Common myeloid progenitor, CD34-positive (primary cell): ENCODE measurements at regions not wholly inside any gene's neighbourhood (a gene's known extent, or its start where the extent isn't known, plus 50 kb on each side); places are given as distances from the start of the nearest gene placed in this dataset.

Experiments used
- CTCF ChIA-PET: fragments of 350-600 bp; sonication (Branson Sonifier 250); formaldehyde crosslinking; loops from one replicate; lab custom pipeline; 2021; ENCODE audit warnings: antibody characterized with exemption; lab: Charles Lee
- POLR2A ChIA-PET: fragments of 350-600 bp; sonication (Branson Sonifier 250); formaldehyde crosslinking; loops from one replicate; lab custom pipeline; 2021; ENCODE audit warnings: antibody characterized with exemption; lab: Charles Lee
- DNase-seq, 3 donors: peaks; one replicate each; pipeline versions ENCODE4 v3.0.0 to v3.0.0-alpha.2; 2013
- H3K27ac ChIP-seq, 2 experiments: 1 replicate in 1 of 2; 2 replicates in 1 of 2; pipeline ENCODE4 v1.7.0; 2013; ENCODE audit warnings: inconsistent platforms in 2 of 2, low read length in 2 of 2, mild to moderate bottlenecking in 2 of 2, low read depth in 1 of 2, moderate library complexity in 1 of 2; ENCODE audit not compliant: severe bottlenecking in 2 of 2, insufficient read depth in 1 of 2, poor library complexity in 1 of 2
- H3K27me3 ChIP-seq, 5 experiments: replicated peaks in 2 of 5; 1 replicate in 3 of 5; 2 replicates in 2 of 5; pipeline versions ENCODE4 v1.6.1 to v1.7.0; 2013; ENCODE audit warnings: low read length in 4 of 5, mild to moderate bottlenecking in 2 of 5, moderate library complexity in 2 of 5, inconsistent platforms in 1 of 5; ENCODE audit not compliant: insufficient read depth in 5 of 5, control insufficient read depth in 4 of 5
- H3K36me3 ChIP-seq, 4 experiments: 1 replicate in 2 of 4; 2 replicates in 2 of 4; pipeline versions ENCODE4 v1.6.1 to v1.7.0; 2013; ENCODE audit warnings: low read length in 3 of 4, control low read depth in 1 of 4, mild to moderate bottlenecking in 1 of 4; ENCODE audit not compliant: control insufficient read depth in 4 of 4, insufficient read depth in 4 of 4
- H3K4me1 ChIP-seq, 4 experiments: 1 replicate in 3 of 4; 2 replicates in 1 of 4; pipeline versions ENCODE4 v1.6.1 to v1.7.1; 2013; ENCODE audit warnings: low read length in 3 of 4, mild to moderate bottlenecking in 3 of 4, control low read depth in 1 of 4, inconsistent platforms in 1 of 4, moderate library complexity in 1 of 4; ENCODE audit not compliant: control insufficient read depth in 4 of 4, insufficient read depth in 4 of 4; ENCODE audit errors: control extremely low read depth in 1 of 4
- H3K4me3 ChIP-seq, 7 experiments: 1 replicate in 4 of 7; 2 replicates in 3 of 7; pipeline versions ENCODE4 v1.5.1 to v1.7.0; 2013; ENCODE audit warnings: mild to moderate bottlenecking in 7 of 7, low read length in 6 of 7, moderate library complexity in 6 of 7, inconsistent platforms in 2 of 7, low read depth in 2 of 7, control low read depth in 1 of 7; ENCODE audit not compliant: insufficient read depth in 4 of 7, control insufficient read depth in 1 of 7; ENCODE audit errors: extremely low read depth in 1 of 7
- H3K9me3 ChIP-seq, 5 experiments: 1 replicate in 4 of 5; 2 replicates in 1 of 5; pipeline versions ENCODE4 v1.6.1 to v1.7.1; 2013; ENCODE audit warnings: low read length in 4 of 5, mild to moderate bottlenecking in 2 of 5, inconsistent platforms in 1 of 5, low read depth in 1 of 5, moderate library complexity in 1 of 5; ENCODE audit not compliant: control insufficient read depth in 4 of 5, insufficient read depth in 2 of 5; ENCODE audit errors: control extremely low read depth in 1 of 5
- WGBS: methylation state at CpG from one replicate; pipeline ENCODE4 v1.1.5; 2013; ENCODE audit not compliant: insufficient coverage; 5-methylcytosine and 5-hydroxymethylcytosine counted together

GRCh38 chr13:112256716-112257494, 119.2 kb upstream of the SPACA7 start:
- H3K27me3 ChIP-seq: peaks cover 0 to 6% (median 1%) of the 10 kb centered on the region in 5 experiments
- DNase-seq: no peak
- ChIA-PET CTCF (interaction anchor here (0.7 kb wide), 1 partner anchor 1014 kb away, joined by 3 read pairs; no protein-coding TSS in a partner anchor), POLR2A (no interaction called here)
- H3K4me1 ChIP-seq: no peaks in the 10 kb centered on the region
- H3K4me3 ChIP-seq: no peak overlapping the region
- no peaks in the 10 kb centered on the region for H3K36me3 ChIP-seq
- WGBS: 98% methylated on average over 9 of the region's 12 CpGs
- no peak overlapping the region for H3K27ac ChIP-seq
- peaks cover 0 to 12% (median 0%) of the 10 kb centered on the region in 5 experiments for H3K9me3 ChIP-seq

- POLR2A ChIA-PET: no interaction called here
- DNase-seq: no peak
- peaks cover 0 to 6% (median 4%) of the 10 kb centered on the region in 5 experiments for H3K27me3 ChIP-seq
- CTCF ChIA-PET: no interaction called here
- no peak overlapping the region for H3K27ac ChIP-seq
- H3K4me1 ChIP-seq: no peaks in the 10 kb centered on the region
- no peak overlapping the region for H3K4me3 ChIP-seq
- H3K36me3 ChIP-seq: no peaks in the 10 kb centered on the region
- H3K9me3 ChIP-seq: peaks cover 0 to 18% (median 0%) of the 10 kb centered on the region in 5 experiments
- 83% methylated on average over 6 of the region's 8 CpGs for WGBS
Measured at GRCh38 chr13:112259511-112259910, 116.6 kb upstream of the SPACA7 start.

GRCh38 chr13:112260108-112261055, 115.8 kb upstream of the SPACA7 start:
- 95% methylated on average over 20 of the region's 29 CpGs for WGBS
- Histone ChIP-seq H3K27ac (no peak overlapping the region), H3K36me3 (no peaks in the 10 kb centered on the region), H3K4me3 (no peak overlapping the region), H3K27me3 (peaks cover 0 to 6% (median under 1%) of the 10 kb centered on the region in 5 experiments), H3K9me3 (peaks cover 0 to 18% (median 0%) of the 10 kb centered on the region in 5 experiments), H3K4me1 (no peaks in the 10 kb centered on the region)
- no peak for DNase-seq
- ChIA-PET CTCF (no interaction called here), POLR2A (no interaction called here)

GRCh38 chr13:112261924-112262323, 114.2 kb upstream of the SPACA7 start:
- no peak for DNase-seq
- ChIA-PET CTCF (no interaction called here), POLR2A (no interaction called here)
- Histone ChIP-seq H3K4me3 (no peak overlapping the region), H3K36me3 (no peaks in the 10 kb centered on the region), H3K4me1 (no peaks in the 10 kb centered on the region), H3K27me3 (peaks cover 0 to 4% (median 0%) of the 10 kb centered on the region in 5 experiments), H3K27ac (no peak overlapping the region), H3K9me3 (peaks cover 0 to 14% (median 0%) of the 10 kb centered on the region in 5 experiments)
- WGBS: 91% methylated on average over 8 of the region's 8 CpGs

DNA sequence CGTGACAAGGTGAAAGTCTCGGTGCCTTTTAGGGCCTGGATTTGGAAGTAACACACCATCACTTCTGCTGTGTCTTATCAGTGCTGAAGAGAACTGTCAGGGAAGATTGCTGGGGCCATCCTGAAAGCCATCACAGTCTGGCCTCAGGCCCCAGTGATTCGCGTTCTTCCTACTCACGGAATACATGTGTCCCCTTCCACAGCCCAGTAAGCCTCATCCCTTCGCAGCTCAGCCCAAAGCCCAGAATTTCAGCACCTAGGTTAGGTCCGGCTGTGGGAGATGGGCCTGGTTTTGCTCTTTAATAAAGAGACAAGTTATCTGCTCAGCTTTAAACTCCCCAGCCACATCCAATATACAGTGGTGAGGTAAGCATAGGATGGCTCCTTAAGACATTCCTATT, 113.0 kb upstream of the SPACA7 start:
- CTCF ChIA-PET: no interaction called here
- POLR2A ChIA-PET: no interaction called here
- H3K9me3 ChIP-seq: peaks cover 0 to 10% (median 0%) of the 10 kb centered on the region in 5 experiments
- H3K36me3 ChIP-seq: no peaks in the 10 kb centered on the region
- no peak for DNase-seq
- no peak overlapping the region for H3K4me3 ChIP-seq
- H3K27me3 ChIP-seq: peaks cover 0 to 2% (median 0%) of the 10 kb centered on the region in 5 experiments
- WGBS: 100% methylated on average over 6 of the region's 7 CpGs
- H3K27ac ChIP-seq: no peak overlapping the region
- no peaks in the 10 kb centered on the region for H3K4me1 ChIP-seq

DNA sequence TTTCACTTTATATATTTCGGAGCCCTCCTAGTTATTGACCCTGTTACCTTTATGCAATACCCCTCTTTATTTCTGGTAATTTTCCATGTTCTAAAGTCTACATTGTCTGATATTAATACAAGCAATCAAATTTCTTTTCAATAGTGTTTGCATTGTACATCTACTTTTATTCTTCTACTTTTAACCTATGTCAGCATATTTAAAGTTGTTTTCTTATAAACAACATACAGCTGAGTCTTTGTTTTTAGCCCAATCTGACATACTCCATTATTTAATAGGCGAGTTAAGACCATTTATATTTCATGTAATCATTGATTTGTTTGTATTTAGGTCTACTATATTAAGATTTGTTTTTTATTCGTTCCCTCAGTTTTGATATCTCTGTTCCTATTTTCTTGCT, 108.5 kb upstream of the SPACA7 start:
- Histone ChIP-seq H3K4me1 (no peaks in the 10 kb centered on the region), H3K36me3 (no peaks in the 10 kb centered on the region), H3K4me3 (no peak overlapping the region), H3K27ac (no peak overlapping the region), H3K9me3 (peaks cover 0 to 3% (median 0%) of the 10 kb centered on the region in 5 experiments), H3K27me3 (peaks cover 0 to 2% (median 0%) of the 10 kb centered on the region in 5 experiments)
- no peak for DNase-seq
- ChIA-PET POLR2A (no interaction called here), CTCF (no interaction called here)
- no CpG with 5 or more reads among the region's 3 CpGs for WGBS
